ENCODE measurements at regions not wholly inside any gene's neighbourhood (a gene's known extent, or its start where the extent isn't known, plus 50 kb on each side); places are given as distances from the start of the nearest gene placed in this dataset.

GRCh38 chr2:40540026-40540425 lies 88.1 kb upstream of the SLC8A1 start:
- no peaks in the 10 kb centered on the region for H3K4me1 ChIP-seq
- no peak for DNase-seq
- H3K27me3 ChIP-seq: no peaks in the 10 kb centered on the region
- no peaks in the 10 kb centered on the region for H3K9me3 ChIP-seq
- TF ChIP-seq, protein P1, sequence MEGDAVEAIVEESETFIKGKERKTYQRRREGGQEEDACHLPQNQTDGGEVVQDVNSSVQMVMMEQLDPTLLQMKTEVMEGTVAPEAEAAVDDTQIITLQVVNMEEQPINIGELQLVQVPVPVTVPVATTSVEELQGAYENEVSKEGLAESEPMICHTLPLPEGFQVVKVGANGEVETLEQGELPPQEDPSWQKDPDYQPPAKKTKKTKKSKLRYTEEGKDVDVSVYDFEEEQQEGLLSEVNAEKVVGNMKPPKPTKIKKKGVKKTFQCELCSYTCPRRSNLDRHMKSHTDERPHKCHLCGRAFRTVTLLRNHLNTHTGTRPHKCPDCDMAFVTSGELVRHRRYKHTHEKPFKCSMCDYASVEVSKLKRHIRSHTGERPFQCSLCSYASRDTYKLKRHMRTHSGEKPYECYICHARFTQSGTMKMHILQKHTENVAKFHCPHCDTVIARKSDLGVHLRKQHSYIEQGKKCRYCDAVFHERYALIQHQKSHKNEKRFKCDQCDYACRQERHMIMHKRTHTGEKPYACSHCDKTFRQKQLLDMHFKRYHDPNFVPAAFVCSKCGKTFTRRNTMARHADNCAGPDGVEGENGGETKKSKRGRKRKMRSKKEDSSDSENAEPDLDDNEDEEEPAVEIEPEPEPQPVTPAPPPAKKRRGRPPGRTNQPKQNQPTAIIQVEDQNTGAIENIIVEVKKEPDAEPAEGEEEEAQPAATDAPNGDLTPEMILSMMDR (IDR thresholded peaks at IDR 0.05): no peak
- no peak for TF ChIP-seq POLR2A (IDR thresholded peaks at IDR 0.05)
- no peaks in the 10 kb centered on the region for H3K36me3 ChIP-seq
- WGBS, 2 donors: 83 to 90% methylated on average over 3 of the region's 3 CpGs
- no peak overlapping the region for H3K4me3 ChIP-seq (replicated peaks in 1 of 3)
- intact Hi-C loops (cut with DNase I): no loop called here
- H3K27ac ChIP-seq: no peak overlapping the region

- Histone ChIP-seq H3K27me3 (no peaks in the 10 kb centered on the region), H3K27ac (no peak overlapping the region), H3K9me3 (no peaks in the 10 kb centered on the region), H3K36me3 (no peaks in the 10 kb centered on the region), H3K4me3 (replicated peaks in 1 of 3) (no peak overlapping the region), H3K4me1 (no peaks in the 10 kb centered on the region)
- DNase-seq: no peak
- intact Hi-C loops (cut with DNase I): no loop called here
- 90 to 93% methylated on average over 2 of the region's 2 CpGs for WGBS, 2 donors
- TF ChIP-seq, protein P1 (IDR thresholded peaks at IDR 0.05): no peak
- TF ChIP-seq POLR2A (IDR thresholded peaks at IDR 0.05): no peak
These were observed 91.5 kb upstream of the SLC8A1 start for GRCh38 chr2:40543381-40543780.

GRCh38 chr2:40544072-40544471 lies 92.2 kb upstream of the SLC8A1 start:
- Histone ChIP-seq H3K9me3 (no peaks in the 10 kb centered on the region), H3K27me3 (no peaks in the 10 kb centered on the region), H3K36me3 (no peaks in the 10 kb centered on the region), H3K27ac (no peak overlapping the region), H3K4me1 (no peaks in the 10 kb centered on the region), H3K4me3 (replicated peaks in 1 of 3) (no peak overlapping the region)
- 90 to 95% methylated on average over 3 of the region's 3 CpGs for WGBS, 2 donors
- intact Hi-C loops (cut with DNase I): no loop called here
- no peak for TF ChIP-seq POLR2A (IDR thresholded peaks at IDR 0.05)
- TF ChIP-seq, protein P1 (IDR thresholded peaks at IDR 0.05): no peak
- DNase-seq: no peak

DNA sequence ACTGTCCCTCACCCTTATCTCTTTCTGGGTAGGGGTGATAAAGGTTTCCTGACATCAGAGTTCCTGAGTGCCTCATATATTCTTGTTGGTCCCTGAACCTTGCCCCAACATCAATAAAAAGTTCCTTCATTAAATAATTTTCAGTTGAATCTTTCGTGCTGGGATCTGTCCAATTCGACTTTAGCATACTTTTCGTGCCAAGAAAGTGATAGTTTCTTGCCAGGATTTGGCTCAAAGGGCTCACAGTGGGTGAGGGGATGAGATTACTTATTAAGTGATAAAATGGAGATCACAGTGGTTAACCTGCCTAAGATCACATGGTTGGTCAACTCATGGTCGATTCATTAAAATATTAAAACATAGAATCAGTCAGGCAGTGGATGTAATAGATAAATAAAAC lies 93.8 kb upstream of the SLC8A1 start:
- intact Hi-C loops (cut with DNase I): no loop called here
- H3K4me1 ChIP-seq: no peaks in the 10 kb centered on the region

GRCh38 chr2:40546439-40547191 lies 94.7 kb upstream of the SLC8A1 start:
- Histone ChIP-seq H3K27ac (no peak overlapping the region), H3K27me3 (no peaks in the 10 kb centered on the region), H3K36me3 (no peaks in the 10 kb centered on the region), H3K4me1 (no peaks in the 10 kb centered on the region), H3K4me3 (replicated peaks in 1 of 3) (no peak overlapping the region), H3K9me3 (no peaks in the 10 kb centered on the region)
- no peak for DNase-seq
- intact Hi-C loops (cut with DNase I): no loop called here
- no peak for TF ChIP-seq POLR2A (IDR thresholded peaks at IDR 0.05)
- TF ChIP-seq, protein P1 (IDR thresholded peaks at IDR 0.05): no peak
- WGBS, 2 donors: 79 to 82% methylated on average over 8 of the region's 8 CpGs

More for the DNA sequence above, 93.8 kb upstream of the SLC8A1 start:
- Histone ChIP-seq H3K9me3 (no peaks in the 10 kb centered on the region), H3K27me3 (no peaks in the 10 kb centered on the region), H3K4me3 (replicated peaks in 1 of 3) (no peak overlapping the region), H3K36me3 (no peaks in the 10 kb centered on the region), H3K27ac (no peak overlapping the region)
- no peak for DNase-seq
- 92 to 93% methylated on average over 4 of the region's 4 CpGs for WGBS, 2 donors
- no peak for TF ChIP-seq POLR2A (IDR thresholded peaks at IDR 0.05)
- TF ChIP-seq, protein P1 (IDR thresholded peaks at IDR 0.05): no peak

All from thyroid gland (tissue), 4 donors.